Thyroid gland (tissue), 4 donors: ENCODE measurements at regions not wholly inside any gene's neighbourhood (a gene's known extent, or its start where the extent isn't known, plus 50 kb on each side); places are given as distances from the start of the nearest gene placed in this dataset.

Experiments
- DNase-seq, 2 donors: peaks; one replicate each; pipeline ENCODE4 v3.0.0-alpha.2; 2019
- H3K27ac ChIP-seq, 3 donors: fragments of 200-600 bp; sonication (generic); 1 replicate in 2 of 3; 2 replicates in 1 of 3; pipeline ENCODE4 v1.5.1; 2016 to 2019; ENCODE audit warnings: mild to moderate bottlenecking in 1 of 3, moderate library complexity in 1 of 3
- H3K27me3 ChIP-seq: fragments of 200-600 bp; sonication (generic); one replicate; pipeline ENCODE4 v1.5.1; 2019
- H3K36me3 ChIP-seq, 2 donors: fragments of 200-600 bp; sonication (generic); one replicate each; pipeline ENCODE4 v1.5.1; 2016 to 2019
- H3K4me1 ChIP-seq, 2 donors: fragments of 200-600 bp; sonication (generic); one replicate each; pipeline ENCODE4 v1.5.1; 2017 to 2019
- H3K4me3 ChIP-seq, 3 donors: fragments of 200-600 bp; sonication (generic); replicated peaks in 1 of 3; 1 replicate in 2 of 3; 2 replicates in 1 of 3; pipeline ENCODE4 v1.5.1; 2016; ENCODE audit warnings: mild to moderate bottlenecking in 1 of 3
- H3K9me3 ChIP-seq: fragments of 200-600 bp; sonication (generic); one replicate; pipeline ENCODE4 v1.5.1; 2017
- CTCF ChIP-seq, 6 experiments: fragments of 200-600 bp in 3 of 6; fragments of 450-650 bp in 3 of 6; sonication (generic) in 3 of 6; IDR thresholded peaks; one replicate each; pipeline ENCODE4 v1.5.1; 2016 to 2019; ENCODE audit warnings: antibody characterized with exemption in 6 of 6, mild to moderate bottlenecking in 2 of 6, inconsistent platforms in 1 of 6, moderate library complexity in 1 of 6
- POLR2A ChIP-seq, 2 donors: fragments of 450-650 bp; IDR thresholded peaks; one replicate each; pipeline ENCODE4 v1.6.1; 2017; ENCODE audit warnings: antibody characterized with exemption in 2 of 2, mild to moderate bottlenecking in 2 of 2, moderate library complexity in 1 of 2
- WGBS, 2 donors: methylation state at CpG; one replicate each; pipeline ENCODE4 v1.1.5; 2017; 5-methylcytosine and 5-hydroxymethylcytosine counted together
- intact Hi-C: fragments of 100-400 bp; cut with DNase I; formaldehyde crosslinking; loops from one replicate; pipeline ENCODE4 v1.15.1; 2023

- WGBS, 2 donors = 36 to 71% methylated on average over 2 of the region's 2 CpGs
- no peak for TF ChIP-seq POLR2A (IDR thresholded peaks at IDR 0.05)
- TF ChIP-seq CTCF (IDR thresholded peaks at IDR 0.05) = no peak
- Histone ChIP-seq H3K27ac (no peak overlapping the region), H3K9me3 (no peaks in the 10 kb centered on the region), H3K36me3 (no peaks in the 10 kb centered on the region), H3K4me1 (no peaks in the 10 kb centered on the region), H3K4me3 (no peak overlapping the region), H3K27me3 (no peaks in the 10 kb centered on the region)
- intact Hi-C loops = no loop called here
- DNase-seq = no peak
Observed at GRCh38 chr18:27899893-27900292, 277.0 kb downstream of the CDH2 start.

- Histone ChIP-seq H3K4me3 (no peak overlapping the region), H3K27ac (no peak overlapping the region), H3K4me1 (no peaks in the 10 kb centered on the region), H3K36me3 (no peaks in the 10 kb centered on the region), H3K27me3 (no peaks in the 10 kb centered on the region), H3K9me3 (no peaks in the 10 kb centered on the region)
- intact Hi-C loops = no loop called here
- no peak for TF ChIP-seq CTCF (IDR thresholded peaks at IDR 0.05)
- WGBS, 2 donors = 20 to 31% methylated on average over 3 of the region's 3 CpGs
- DNase-seq = no peak
Observed at GRCh38 chr18:27894746-27895145, 282.2 kb downstream of the CDH2 start.

- Histone ChIP-seq H3K4me1 (no peaks in the 10 kb centered on the region), H3K27me3 (no peaks in the 10 kb centered on the region), H3K4me3 (no peak overlapping the region), H3K27ac (no peak overlapping the region), H3K9me3 (no peaks in the 10 kb centered on the region), H3K36me3 (no peaks in the 10 kb centered on the region)
- WGBS, 2 donors = 79 to 81% methylated on average over 2 of the region's 2 CpGs
- DNase-seq = no peak
- intact Hi-C loops = loop anchor here (10.0 kb wide), 1 partner anchor 57 kb away; no protein-coding TSS in a partner anchor
- TF ChIP-seq CTCF (IDR thresholded peaks at IDR 0.05) (no peak), POLR2A (IDR thresholded peaks at IDR 0.05) (no peak)
Observed at GRCh38 chr18:27887711-27888495, 289.0 kb downstream of the CDH2 start.

- Histone ChIP-seq H3K4me1 (no peaks in the 10 kb centered on the region), H3K9me3 (no peaks in the 10 kb centered on the region), H3K27ac (no peak overlapping the region), H3K4me3 (no peak overlapping the region), H3K27me3 (no peaks in the 10 kb centered on the region), H3K36me3 (no peaks in the 10 kb centered on the region)
- intact Hi-C loops = loop anchor here (10.0 kb wide), 1 partner anchor 58 kb away; no protein-coding TSS in a partner anchor
- TF ChIP-seq POLR2A (IDR thresholded peaks at IDR 0.05) (no peak), CTCF (IDR thresholded peaks at IDR 0.05) (no peak)
- no peak for DNase-seq
- 87 to 100% methylated on average over 1 of the region's 1 CpG for WGBS, 2 donors
Observed at GRCh38 chr18:27887287-27887686, 289.6 kb downstream of the CDH2 start.

- Histone ChIP-seq H3K27me3 (no peaks in the 10 kb centered on the region), H3K9me3 (no peaks in the 10 kb centered on the region), H3K4me3 (no peak overlapping the region), H3K36me3 (no peaks in the 10 kb centered on the region), H3K27ac (no peak overlapping the region), H3K4me1 (no peaks in the 10 kb centered on the region)
- intact Hi-C loops = no loop called here
- TF ChIP-seq CTCF (IDR thresholded peaks at IDR 0.05) (no peak), POLR2A (IDR thresholded peaks at IDR 0.05) (no peak)
- no peak for DNase-seq
- WGBS, 2 donors = 92 to 93% methylated on average over 1 of the region's 1 CpG
Observed at GRCh38 chr18:27879540-27879939, 297.4 kb downstream of the CDH2 start.
